HG03575 (cell line): ENCODE measurements at regions not wholly inside any gene's neighbourhood (a gene's known extent, or its start where the extent isn't known, plus 50 kb on each side); places are given as distances from the start of the nearest gene placed in this dataset.
"Not testable (repeated sequence)": the region's sequence is repeated elsewhere in the genome, so short reads cannot be mapped to it uniquely, and the experiment has no call there.

ENCODE experiments used
- ATAC-seq: cut with Tn5 transposase; IDR thresholded peaks from one replicate; pipeline ENCODE4 v1.9.1; 2021; ENCODE audit not compliant: unreplicated experiment, insufficient number of reproducible peaks, low FRiP score; ENCODE audit errors: extremely low read depth

DNA sequence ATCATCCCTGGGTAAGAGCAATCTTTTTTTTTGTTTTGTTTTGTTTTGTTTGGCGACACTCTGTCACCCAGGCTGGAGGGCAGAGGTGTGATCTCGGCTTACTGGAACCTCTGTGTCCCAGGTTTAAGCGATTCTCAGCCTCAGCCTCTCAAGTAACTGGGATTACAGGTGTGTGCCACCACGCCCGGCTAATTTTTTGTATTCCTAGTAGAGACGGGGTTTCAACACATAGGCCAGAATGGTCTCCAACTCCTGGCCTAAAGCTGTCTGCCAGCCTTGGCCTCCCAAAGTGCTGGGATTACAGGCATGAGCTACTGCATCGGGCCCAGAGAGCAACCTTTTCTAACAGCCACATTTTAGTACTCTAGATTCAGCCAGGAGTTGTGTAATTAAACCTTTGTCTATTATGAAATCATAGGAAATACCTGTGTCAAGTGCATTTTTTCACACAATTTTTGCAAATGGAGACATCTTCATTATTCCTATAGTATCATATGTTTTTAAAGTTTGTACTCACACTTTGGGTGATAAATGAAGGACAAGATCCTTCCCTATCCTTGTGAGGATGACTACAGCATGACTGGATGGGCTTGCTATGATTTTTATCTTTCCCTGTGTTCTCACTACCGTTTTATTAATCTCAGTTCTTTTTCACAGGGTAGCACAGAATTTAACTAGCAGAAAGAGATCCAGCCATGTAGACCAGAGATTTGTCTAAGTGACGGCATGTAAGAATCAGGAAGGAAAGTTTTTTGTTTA lies 82.6 kb downstream of the OR2B2 start:
- ATAC-seq: no peak

DNA sequence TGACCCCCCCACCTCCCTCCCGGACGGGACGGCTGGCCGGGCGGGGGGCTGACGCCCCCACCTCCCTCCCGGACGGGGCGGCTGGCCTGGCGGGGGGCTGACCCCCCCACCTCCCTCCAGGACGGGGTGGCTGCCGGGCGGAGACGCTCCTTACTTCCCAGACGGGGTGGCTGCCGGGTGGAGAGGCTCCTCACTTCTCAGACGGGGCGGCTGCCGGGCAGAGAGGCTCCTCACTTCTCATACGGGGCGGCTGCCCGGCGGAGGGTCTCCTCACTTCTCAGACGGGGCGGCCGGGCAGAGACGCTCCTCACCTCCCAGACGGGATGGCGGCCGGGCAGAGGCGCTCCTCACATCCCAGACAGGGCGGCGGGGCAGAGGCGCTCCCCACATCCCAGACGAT lies 84.7 kb downstream of the OR2B2 start:
- not testable (repeated sequence) for ATAC-seq

DNA sequence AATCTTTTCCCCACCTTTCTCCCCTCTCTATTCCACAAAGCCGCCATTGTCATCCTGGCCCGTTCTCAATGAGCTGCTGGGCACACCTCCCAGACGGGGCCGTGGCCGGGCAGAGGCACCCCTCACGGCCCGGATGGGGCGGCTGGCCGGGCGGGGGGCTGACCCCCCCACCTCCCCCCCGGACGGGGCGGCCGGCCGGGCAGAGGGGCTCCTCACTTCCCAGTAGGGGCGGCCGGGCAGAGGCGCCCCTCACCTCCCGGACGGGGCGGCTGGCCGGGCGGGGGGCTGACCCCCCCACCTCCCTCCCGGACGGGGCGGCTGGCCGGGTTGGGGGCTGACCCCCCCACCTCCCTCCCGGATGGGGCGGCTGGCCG lies 85.6 kb downstream of the OR2B2 start:
- ATAC-seq: not testable (repeated sequence)

DNA sequence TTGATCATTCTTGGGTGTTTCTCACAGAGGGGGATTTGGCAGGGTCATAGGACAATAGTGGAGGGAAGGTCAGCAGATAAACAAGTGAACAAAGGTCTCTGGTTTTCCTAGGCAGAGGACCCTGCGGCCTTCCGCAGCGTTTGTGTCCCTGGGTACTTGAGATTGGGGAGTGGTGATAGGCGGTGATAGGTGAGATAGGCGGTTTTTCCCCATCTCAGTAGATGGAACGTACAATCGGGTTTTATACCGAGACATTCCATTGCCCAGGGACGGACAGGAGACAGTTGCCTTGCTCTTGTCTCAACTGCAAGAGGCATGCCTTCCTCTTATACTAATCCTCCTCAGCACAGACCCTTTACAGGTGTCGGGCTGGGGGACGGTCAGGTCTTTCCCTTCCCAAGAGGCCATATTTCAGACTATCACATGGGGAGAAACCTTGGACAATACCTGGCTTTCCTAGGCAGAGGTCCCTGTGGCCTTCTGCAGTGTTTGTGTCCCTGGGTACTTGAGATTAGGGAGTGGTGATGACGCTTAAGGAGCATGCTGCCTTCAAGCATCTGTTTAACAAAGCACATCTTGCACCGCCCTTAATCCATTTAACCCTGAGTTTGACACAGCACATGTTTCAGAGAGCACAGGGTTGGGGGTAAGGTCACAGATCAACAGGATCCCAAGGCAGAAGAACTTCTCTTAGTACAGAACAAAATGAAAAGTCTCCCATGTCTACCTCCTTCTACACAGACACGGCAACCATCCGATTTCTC lies 86.2 kb downstream of the OR2B2 start:
- not testable (repeated sequence) for ATAC-seq

DNA sequence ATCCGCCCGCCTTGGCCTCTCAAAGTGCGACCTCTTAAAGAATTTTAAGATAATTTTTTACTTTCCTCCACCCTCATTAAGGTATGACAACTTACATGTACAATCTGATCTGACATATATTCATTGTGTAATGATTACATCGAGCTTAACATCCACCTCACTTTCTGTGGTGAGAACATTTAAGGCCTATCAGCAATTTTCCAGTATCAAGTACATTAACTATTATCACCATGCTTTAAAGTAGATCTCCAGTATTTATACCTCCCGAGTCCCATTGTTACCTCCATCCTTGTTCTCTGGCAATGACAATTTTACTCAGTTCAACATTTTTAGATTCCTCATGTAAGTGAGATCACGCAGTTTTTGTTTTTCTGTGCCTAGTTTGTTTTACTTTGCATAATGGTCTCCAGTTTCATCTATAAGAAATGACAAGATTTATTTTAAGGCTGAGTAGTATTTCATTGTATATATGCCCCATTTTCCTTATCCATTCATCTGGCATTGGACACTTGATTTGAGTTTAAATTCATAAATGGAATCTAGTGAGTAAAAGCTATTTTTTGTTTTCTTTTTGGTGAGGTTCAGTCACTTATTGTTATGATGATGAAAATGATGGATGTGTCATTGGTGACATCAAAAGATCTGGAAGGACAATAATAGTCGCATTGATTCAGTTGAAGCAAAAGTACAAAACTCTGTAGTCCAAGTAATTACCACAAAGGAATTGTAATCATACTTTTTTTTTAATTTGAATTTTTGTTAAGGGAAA lies 87.0 kb downstream of the OR2B2 start:
- ATAC-seq: no peak

DNA sequence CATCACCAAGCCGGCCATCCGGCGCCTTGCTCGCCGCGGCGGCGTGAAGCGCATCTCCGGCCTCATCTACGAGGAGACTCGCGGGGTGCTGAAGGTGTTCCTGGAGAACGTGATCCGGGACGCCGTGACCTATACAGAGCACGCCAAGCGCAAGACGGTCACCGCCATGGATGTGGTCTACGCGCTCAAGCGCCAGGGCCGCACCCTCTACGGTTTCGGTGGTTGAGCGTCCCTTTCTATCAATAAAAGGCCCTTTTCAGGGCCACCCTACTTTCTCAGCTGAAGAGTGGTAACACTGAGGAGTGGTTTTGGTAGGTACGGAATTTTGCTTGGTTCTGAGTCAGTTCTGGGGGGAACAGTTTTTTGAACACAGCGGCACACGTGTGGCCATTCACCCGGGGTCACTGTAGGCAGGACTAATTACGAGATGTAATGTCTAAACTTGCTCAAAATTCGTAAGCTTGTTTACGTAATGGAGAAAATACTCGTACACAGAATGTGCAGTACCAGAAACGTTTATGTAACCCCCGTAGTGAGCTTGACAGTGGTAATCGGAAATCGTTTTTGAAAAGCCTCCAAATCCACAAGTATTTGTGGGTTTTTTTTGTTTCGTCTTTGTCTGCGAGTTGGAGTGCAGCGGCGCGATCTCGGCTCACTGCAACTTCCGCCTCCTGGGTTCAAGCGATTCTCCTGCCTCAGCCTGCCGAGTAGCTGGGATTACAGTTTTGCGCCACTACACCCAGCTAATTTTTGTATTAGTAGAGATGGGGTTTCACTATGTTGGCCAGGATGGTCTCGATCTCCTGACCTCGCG lies 87.8 kb downstream of the OR2B2 start:
- peak; percentile 25 for ATAC-seq

DNA sequence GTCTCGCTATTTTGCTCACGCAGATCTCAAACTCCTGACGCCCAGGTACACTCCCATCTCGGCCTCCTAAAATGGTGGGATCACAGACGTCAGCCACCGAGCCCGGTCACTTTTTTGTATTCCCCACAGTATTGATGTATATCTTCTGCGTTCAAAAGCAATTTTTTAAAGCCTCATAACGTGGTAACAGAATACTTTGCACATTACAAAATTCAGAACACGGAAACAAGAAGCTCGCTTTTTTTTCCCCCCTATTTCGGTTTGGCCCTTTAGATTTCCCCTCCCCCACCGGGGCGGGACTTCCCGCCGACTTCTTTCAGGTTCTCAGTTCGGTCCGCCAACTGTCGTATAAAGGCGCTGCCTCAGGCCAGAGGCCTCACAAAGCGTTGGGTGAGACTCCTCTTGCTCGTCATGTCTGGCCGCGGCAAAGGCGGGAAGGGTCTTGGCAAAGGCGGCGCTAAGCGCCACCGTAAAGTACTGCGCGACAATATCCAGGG lies 88.4 kb downstream of the OR2B2 start:
- ATAC-seq: peak; percentile 37

DNA sequence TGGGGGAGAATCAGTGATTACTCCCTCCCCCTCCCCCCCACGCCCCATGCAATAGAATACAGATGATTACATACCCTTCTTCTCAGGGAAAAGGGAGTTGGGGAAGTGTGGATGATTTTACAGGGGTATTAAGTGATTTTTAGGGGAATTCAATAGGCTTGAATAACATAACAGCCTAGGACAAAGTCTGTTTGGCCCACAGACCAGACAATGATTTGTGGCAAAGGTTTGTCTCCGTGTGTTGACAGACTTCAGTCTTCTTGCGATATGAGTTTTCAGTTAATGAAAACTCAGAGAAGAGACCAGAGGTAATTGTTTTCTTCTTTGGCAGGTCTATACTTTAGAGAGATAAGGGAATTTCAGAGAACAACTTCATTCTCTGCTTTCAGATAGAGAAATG lies 95.3 kb downstream of the OR2B2 start:
- ATAC-seq: no peak

DNA sequence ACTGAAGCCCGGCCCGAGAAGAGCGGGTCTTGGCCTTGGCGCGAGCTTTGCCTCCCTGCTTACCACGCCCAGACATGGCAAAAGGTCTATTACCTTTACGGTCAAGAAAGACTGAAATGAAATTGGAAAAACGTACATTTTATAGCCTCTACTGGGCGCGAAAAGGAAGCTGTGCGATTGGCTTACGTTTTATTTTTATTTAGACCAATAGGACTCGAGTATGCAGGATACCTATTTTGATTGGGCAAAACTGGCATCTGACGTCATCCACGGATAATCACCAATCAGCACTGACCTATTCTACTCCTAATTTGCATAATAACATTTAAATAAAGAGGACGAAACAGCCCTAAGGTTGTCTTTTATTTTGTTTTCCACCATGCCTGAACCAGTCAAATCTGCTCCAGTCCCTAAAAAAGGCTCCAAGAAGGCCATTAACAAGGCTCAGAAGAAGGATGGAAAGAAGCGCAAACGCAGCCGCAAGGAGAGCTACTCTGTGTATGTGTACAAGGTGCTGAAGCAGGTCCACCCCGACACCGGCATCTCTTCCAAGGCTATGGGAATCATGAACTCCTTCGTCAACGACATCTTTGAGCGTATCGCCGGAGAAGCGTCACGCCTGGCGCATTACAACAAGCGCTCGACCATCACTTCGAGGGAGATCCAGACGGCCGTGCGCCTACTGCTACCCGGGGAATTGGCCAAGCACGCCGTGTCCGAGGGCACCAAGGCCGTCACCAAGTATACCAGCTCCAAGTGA lies 97.4 kb downstream of the OR2B2 start:
- peak; percentile 36 for ATAC-seq

DNA sequence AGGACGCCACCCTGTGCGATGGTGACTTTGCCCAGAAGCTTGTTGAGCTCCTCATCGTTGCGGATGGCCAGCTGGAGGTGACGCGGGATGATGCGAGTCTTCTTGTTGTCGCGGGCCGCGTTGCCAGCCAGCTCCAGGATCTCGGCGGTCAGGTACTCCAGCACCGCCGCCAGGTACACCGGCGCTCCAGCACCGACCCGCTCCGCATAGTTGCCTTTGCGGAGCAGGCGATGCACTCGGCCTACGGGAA lies 97.9 kb downstream of the OR2B2 start:
- not testable (repeated sequence) for ATAC-seq

DNA sequence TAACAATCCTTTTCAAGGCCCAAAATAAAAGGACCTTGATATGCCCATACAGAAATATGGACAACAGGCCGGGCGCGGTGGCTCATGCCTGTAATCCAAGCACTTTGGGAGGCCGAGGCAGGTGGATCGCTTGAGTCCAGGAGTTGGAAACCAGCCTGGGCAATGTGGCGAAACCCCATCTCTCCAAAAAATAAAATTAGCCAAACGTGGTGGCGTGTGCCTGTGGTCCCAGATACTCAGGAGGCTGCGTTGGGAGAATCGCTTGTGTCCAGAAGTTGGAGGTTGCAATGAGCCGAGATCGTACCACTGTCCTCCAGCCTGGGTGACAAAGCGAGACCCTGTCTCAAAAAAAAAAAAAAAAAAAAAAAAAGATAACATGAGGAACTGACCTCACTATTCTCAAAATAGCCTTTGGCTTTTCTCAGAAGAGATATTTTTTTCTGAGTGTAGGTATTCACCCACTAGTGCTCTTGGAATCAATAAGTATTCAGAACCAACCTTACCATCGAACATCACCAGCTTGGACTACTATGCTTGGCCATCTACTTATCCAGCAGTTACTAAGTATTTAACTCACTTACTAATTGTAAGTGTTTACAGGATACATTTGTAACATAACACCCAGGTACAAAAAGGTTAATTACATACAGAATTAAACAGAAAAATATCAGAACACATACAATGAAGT lies 99.2 kb downstream of the OR2B2 start:
- no peak for ATAC-seq

DNA sequence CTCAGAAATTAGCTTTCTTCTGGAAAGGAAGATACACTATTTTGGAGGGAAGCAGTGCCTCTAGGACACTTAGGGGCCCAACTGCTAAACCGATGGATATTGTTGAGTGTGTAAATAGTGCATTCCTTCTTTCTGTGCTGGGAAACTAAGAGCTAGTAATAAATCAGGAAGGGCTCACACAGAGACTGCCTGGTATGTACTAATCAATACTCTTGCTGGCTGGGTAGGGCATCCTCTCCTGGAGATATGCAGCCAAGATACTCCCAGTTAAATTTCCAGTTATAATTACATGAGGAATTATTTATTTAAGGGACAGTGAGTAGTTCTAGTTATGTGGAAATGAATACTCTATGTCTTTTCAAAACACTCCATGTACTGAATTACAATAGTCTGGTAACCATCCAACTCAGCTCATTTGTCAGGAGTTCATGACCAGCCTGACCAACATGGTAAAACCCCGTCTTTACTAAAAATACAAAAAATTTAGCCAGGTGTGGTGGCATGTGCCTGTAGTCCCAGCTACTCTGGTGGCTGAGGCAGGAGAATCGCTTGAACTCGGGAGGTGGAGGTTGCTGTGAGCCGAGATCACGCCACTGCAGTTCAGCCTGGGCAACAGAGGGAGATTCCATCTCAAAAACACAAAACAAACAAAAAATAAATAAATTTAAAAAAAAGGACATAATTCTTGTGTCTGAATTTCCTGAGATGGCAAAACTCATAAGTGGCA lies 100.0 kb downstream of the OR2B2 start:
- no peak for ATAC-seq

DNA sequence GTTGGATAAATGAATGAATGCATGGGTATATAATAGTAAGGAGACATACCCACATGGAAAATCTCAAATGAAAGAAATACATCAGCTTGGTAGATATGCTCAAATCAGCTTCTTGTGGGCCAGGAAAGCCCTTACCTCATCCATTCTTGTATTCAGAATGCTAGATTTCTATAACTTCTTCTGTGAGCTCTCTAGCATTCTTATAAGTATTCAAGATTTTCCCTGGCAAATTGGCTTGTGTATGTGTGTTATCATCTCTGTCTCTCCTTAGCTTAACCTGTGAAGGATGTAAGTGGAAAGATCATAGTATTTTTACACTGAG lies 100.8 kb downstream of the OR2B2 start:
- no peak for ATAC-seq

DNA sequence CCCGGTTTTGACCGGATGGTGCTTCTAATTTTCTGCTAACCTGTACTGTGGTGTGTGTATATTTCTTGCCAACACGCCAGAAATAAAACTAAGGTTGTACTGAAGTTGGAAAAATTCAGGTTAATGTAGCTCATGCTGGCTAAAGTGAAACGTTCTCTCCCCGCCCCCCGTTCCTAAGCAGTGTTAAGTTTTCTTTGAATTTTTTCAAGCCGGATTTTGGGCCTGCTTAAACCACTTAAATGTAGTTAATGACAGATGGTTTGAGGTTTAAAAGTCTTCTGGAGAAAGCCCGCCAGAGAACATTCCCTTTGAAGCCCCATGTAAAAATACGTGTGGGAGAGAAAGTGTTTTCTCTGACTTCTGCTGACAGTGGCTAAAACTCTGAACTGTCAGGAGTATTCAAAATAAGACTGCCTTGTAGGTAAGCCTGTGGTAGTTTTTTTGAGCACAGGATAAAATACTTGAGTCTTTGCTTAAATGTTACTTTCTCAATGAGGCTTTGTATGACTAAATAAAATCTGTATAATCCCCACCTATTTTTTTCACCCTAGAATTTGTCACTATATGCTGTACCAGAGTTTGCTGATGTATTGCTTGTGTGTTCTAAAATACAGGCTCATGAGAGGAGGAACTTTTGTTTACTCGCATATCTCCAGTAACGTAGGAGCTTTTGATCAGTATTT lies 101.3 kb downstream of the OR2B2 start:
- ATAC-seq: no peak

DNA sequence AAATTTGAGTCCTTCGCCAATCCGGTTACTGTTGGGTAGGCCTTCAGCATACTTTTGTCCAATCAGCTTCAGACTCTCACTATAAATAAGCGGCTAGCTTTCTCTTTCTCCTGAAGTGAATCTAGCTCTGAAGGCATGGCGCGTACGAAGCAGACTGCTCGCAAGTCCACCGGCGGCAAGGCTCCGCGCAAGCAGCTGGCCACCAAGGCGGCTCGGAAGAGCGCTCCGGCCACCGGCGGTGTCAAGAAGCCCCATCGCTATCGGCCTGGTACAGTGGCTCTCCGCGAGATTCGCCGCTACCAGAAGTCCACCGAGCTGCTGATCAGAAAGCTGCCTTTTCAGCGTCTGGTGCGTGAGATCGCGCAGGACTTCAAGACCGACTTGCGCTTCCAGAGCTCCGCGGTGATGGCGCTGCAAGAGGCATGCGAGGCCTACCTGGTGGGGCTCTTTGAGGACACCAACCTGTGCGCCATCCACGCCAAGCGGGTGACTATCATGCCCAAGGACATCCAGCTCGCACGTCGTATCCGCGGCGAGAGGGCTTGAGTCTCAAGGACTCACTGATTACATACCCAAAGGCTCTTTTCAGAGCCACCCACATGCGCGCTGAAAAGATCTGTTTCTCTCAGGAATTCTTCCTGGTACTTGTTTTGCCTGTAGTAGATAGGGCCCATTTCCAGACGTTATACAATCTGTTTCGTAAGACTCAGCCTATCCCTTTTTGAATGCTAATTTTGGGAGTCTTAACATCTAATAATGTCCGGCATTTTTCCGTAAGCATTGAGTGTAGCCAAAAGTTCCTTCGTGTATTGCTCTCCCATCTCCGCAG lies 102.0 kb downstream of the OR2B2 start:
- ATAC-seq: no peak
